ENCODE measurements at regions not wholly inside any gene's neighbourhood (a gene's known extent, or its start where the extent isn't known, plus 50 kb on each side); places are given as distances from the start of the nearest gene placed in this dataset.
"Not testable (repeated sequence)": the region's sequence is repeated elsewhere in the genome, so short reads cannot be mapped to it uniquely, and the experiment has no call there.

- H3K4me1 ChIP-seq (ENCODE audit: control insufficient read depth in 2 of 2, insufficient read depth in 2 of 2, low read length in 2 of 2): no peaks in the 10 kb centered on the region
- H3K4me3 ChIP-seq (ENCODE audit: low read length in 2 of 2): no peak overlapping the region
- DNase-seq (ENCODE audit: low read depth in 6 of 9, low spot score in 9 of 9): no peak
- H3K27me3 ChIP-seq (ENCODE audit: control insufficient read depth in 2 of 2, insufficient read depth in 1 of 2, low read length in 1 of 2): no peaks in the 10 kb centered on the region
- H3K9me3 ChIP-seq (ENCODE audit: control insufficient read depth in 2 of 2, insufficient read depth in 1 of 2, low read length in 1 of 2): peaks cover 0 to 6% of the 10 kb centered on the region in 2 donors
- H3K27ac ChIP-seq (ENCODE audit: low read depth in 1 of 2, low read length in 1 of 2): no peak overlapping the region
- WGBS: 90% methylated on average over 1 of the region's 1 CpG
- no peaks in the 10 kb centered on the region for H3K36me3 ChIP-seq (ENCODE audit: control insufficient read depth in 2 of 2, insufficient read depth in 2 of 2, low read length in 1 of 2)
Observed at GRCh38 chr4:126486377-126486776, 1146.4 kb upstream of the INTU start.

DNA sequence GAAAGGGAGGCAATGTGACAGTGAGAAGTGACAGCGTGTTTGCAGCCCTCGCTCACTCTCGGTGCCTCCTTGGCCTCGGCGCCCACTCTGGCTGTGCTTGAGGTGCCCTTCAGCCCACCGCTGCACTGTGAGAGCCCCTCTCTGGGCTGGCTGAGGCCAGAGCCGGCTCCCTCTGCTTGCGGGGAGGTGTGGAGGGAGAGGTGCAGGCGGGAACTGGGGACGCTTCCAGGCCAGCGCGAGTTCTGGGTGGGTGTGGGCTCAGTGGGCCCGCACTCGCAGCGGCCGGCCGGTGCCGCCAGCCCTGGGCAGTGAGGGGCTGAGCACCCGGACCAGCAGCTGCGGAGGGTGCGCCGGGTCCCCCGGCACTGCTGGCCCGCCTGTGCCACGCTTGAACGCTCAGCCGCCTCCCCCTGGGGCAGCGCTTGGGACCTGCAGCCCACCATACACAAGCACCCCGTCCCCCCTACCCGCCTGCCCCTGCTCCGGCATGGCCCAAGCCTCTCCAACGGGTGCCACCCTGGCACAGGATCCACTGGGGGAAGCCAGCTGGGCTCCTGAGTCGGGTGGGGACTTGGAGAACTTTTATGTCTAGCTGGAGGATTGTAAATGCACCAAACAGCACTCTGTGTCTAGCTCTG lies 1142.8 kb upstream of the INTU start:
- DNase-seq (ENCODE audit: low read depth in 6 of 9, low spot score in 9 of 9): no peak
- 96% methylated on average over 33 of the region's 33 CpGs for WGBS
- Histone ChIP-seq H3K27ac (ENCODE audit: low read depth in 1 of 2, low read length in 1 of 2) (no peak overlapping the region), H3K4me3 (ENCODE audit: low read length in 2 of 2) (no peak overlapping the region), H3K27me3 (ENCODE audit: control insufficient read depth in 2 of 2, insufficient read depth in 1 of 2, low read length in 1 of 2) (no peaks in the 10 kb centered on the region), H3K9me3 (ENCODE audit: control insufficient read depth in 2 of 2, insufficient read depth in 1 of 2, low read length in 1 of 2) (peaks cover 0 to 8% of the 10 kb centered on the region in 2 donors), H3K4me1 (ENCODE audit: control insufficient read depth in 2 of 2, insufficient read depth in 2 of 2, low read length in 2 of 2) (no peaks in the 10 kb centered on the region), H3K36me3 (ENCODE audit: control insufficient read depth in 2 of 2, insufficient read depth in 2 of 2, low read length in 1 of 2) (no peaks in the 10 kb centered on the region)

DNA sequence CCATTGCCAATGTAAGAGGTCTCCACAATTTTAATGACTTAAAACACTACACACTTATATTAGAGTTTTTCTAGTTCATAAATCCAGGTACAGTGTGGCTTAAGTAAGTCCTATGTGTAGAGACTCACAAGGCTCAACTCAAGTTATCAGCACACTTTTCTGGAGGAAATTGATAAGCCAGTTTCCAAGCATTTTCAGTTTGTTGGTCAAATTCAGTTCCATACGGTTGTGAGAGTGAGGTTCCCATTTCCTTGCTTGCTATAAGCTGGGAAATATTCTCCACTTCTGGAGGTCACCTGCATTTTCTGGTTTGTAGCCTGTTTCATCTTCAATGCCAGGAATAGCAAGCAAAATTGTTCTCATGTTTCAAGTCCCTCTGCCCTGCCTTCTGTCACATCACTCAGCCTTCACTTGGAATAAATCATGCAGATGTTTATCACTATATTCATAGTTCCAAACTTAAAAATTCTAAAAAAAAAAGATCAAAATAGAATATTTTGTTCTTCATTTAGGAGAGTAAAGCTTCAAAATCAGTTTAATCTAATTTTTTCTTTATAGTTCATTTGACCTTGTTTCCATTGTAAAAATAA lies 1137.5 kb upstream of the INTU start:
- H3K27ac ChIP-seq (ENCODE audit: low read depth in 1 of 2, low read length in 1 of 2): no peak overlapping the region
- peaks cover 0 to 2% of the 10 kb centered on the region in 2 donors for H3K9me3 ChIP-seq (ENCODE audit: control insufficient read depth in 2 of 2, insufficient read depth in 1 of 2, low read length in 1 of 2)
- 51% methylated on average over 1 of the region's 1 CpG for WGBS
- no peaks in the 10 kb centered on the region for H3K27me3 ChIP-seq (ENCODE audit: control insufficient read depth in 2 of 2, insufficient read depth in 1 of 2, low read length in 1 of 2)
- H3K4me3 ChIP-seq (ENCODE audit: low read length in 2 of 2): no peak overlapping the region
- no peaks in the 10 kb centered on the region for H3K4me1 ChIP-seq (ENCODE audit: control insufficient read depth in 2 of 2, insufficient read depth in 2 of 2, low read length in 2 of 2)
- no peak for DNase-seq (ENCODE audit: low read depth in 6 of 9, low spot score in 9 of 9)
- H3K36me3 ChIP-seq (ENCODE audit: control insufficient read depth in 2 of 2, insufficient read depth in 2 of 2, low read length in 1 of 2): no peaks in the 10 kb centered on the region

GRCh38 chr4:126512979-126513378 lies 1119.8 kb upstream of the INTU start:
- peaks cover 0 to 4% of the 10 kb centered on the region in 2 donors for H3K9me3 ChIP-seq (ENCODE audit: control insufficient read depth in 2 of 2, insufficient read depth in 1 of 2, low read length in 1 of 2)
- H3K4me3 ChIP-seq (ENCODE audit: low read length in 2 of 2): no peak overlapping the region
- H3K36me3 ChIP-seq (ENCODE audit: control insufficient read depth in 2 of 2, insufficient read depth in 2 of 2, low read length in 1 of 2): no peaks in the 10 kb centered on the region
- no peak overlapping the region for H3K27ac ChIP-seq (ENCODE audit: low read depth in 1 of 2, low read length in 1 of 2)
- no peaks in the 10 kb centered on the region for H3K27me3 ChIP-seq (ENCODE audit: control insufficient read depth in 2 of 2, insufficient read depth in 1 of 2, low read length in 1 of 2)
- WGBS: 78% methylated on average over 1 of the region's 1 CpG
- no peaks in the 10 kb centered on the region for H3K4me1 ChIP-seq (ENCODE audit: control insufficient read depth in 2 of 2, insufficient read depth in 2 of 2, low read length in 2 of 2)
- DNase-seq (ENCODE audit: low read depth in 6 of 9, low spot score in 9 of 9): no peak

DNA sequence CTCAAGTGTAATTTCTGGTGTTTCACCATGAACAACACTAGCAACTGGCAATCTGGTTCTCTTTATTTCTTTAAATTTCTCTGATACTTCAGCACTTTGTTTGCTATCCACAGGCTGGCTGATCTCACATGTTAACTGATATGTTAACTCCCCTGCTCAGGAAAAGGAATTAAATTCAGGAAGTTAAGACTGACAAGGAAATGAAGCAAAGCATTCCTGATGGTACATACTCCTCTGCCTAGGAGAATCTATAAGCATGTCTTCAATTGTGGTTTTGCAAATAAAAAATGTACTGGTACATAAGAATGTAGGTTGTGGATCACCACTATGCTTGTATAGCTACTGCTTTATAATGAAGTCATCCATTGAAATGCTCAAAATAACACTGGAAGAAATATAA lies 1119.2 kb upstream of the INTU start:
- Histone ChIP-seq H3K27ac (ENCODE audit: low read depth in 1 of 2, low read length in 1 of 2) (no peak overlapping the region), H3K4me3 (ENCODE audit: low read length in 2 of 2) (no peak overlapping the region), H3K9me3 (ENCODE audit: control insufficient read depth in 2 of 2, insufficient read depth in 1 of 2, low read length in 1 of 2) (peaks cover 0 to 4% of the 10 kb centered on the region in 2 donors), H3K27me3 (ENCODE audit: control insufficient read depth in 2 of 2, insufficient read depth in 1 of 2, low read length in 1 of 2) (no peaks in the 10 kb centered on the region), H3K4me1 (ENCODE audit: control insufficient read depth in 2 of 2, insufficient read depth in 2 of 2, low read length in 2 of 2) (no peaks in the 10 kb centered on the region), H3K36me3 (ENCODE audit: control insufficient read depth in 2 of 2, insufficient read depth in 2 of 2, low read length in 1 of 2) (no peaks in the 10 kb centered on the region)
- DNase-seq (ENCODE audit: low read depth in 6 of 9, low spot score in 9 of 9): no peak

DNA sequence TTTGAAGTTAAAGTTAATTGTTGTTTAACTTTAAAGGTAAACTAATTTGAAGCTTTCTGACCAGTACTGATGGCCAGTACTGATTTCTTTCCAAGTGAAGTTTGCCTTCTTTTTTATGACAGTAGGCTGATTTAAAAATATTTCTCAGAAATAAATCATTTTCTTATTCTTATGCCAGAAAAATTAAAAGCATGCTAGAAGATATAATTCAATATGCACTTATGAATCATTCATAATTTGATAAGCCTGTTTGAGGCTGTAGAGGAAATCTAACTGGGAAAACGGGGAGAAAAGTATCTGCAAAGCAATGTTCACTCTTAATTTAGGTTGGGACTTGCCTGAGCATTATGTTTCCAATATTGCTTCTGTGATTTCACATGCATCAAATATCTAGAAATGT lies 1112.0 kb upstream of the INTU start:
- Histone ChIP-seq H3K9me3 (ENCODE audit: control insufficient read depth in 2 of 2, insufficient read depth in 1 of 2, low read length in 1 of 2) (peaks cover 0 to 11% of the 10 kb centered on the region in 2 donors), H3K36me3 (ENCODE audit: control insufficient read depth in 2 of 2, insufficient read depth in 2 of 2, low read length in 1 of 2) (no peaks in the 10 kb centered on the region), H3K4me3 (ENCODE audit: low read length in 2 of 2) (no peak overlapping the region), H3K4me1 (ENCODE audit: control insufficient read depth in 2 of 2, insufficient read depth in 2 of 2, low read length in 2 of 2) (no peaks in the 10 kb centered on the region), H3K27me3 (ENCODE audit: control insufficient read depth in 2 of 2, insufficient read depth in 1 of 2, low read length in 1 of 2) (no peaks in the 10 kb centered on the region), H3K27ac (ENCODE audit: low read depth in 1 of 2, low read length in 1 of 2) (no peak overlapping the region)
- no peak for DNase-seq (ENCODE audit: low read depth in 6 of 9, low spot score in 9 of 9)
- WGBS: 75% methylated on average over 1 of the region's 1 CpG

DNA sequence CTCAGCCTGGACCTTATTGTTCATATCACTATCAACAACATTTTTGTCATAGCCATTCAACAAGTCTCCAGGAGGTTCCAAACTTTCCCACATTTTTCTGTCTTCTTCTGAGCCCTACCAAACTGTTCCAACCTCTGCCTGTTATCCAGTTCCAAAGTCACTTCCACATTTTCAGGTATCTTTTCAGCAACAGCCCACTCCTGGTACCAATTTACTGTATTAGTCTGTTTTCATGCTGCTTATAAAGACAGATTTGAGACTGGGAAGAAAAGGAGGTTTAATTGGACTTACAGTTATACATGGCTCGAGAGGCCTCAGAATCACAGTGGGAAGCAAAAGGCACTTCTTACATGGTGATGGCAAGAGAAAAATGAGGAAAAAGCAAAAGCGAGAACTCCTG lies 1107.4 kb upstream of the INTU start:
- H3K36me3 ChIP-seq (ENCODE audit: control insufficient read depth in 2 of 2, insufficient read depth in 2 of 2, low read length in 1 of 2); H3K9me3 ChIP-seq (ENCODE audit: control insufficient read depth in 2 of 2, insufficient read depth in 1 of 2, low read length in 1 of 2); H3K4me1 ChIP-seq (ENCODE audit: control insufficient read depth in 2 of 2, insufficient read depth in 2 of 2, low read length in 2 of 2); H3K27me3 ChIP-seq (ENCODE audit: control insufficient read depth in 2 of 2, insufficient read depth in 1 of 2, low read length in 1 of 2); H3K27ac ChIP-seq (ENCODE audit: low read depth in 1 of 2, low read length in 1 of 2); H3K4me3 ChIP-seq (ENCODE audit: low read length in 2 of 2); DNase-seq (ENCODE audit: low read depth in 6 of 9, low spot score in 9 of 9): not testable (repeated sequence)
- WGBS: 94% methylated on average over 2 of the region's 2 CpGs

DNA sequence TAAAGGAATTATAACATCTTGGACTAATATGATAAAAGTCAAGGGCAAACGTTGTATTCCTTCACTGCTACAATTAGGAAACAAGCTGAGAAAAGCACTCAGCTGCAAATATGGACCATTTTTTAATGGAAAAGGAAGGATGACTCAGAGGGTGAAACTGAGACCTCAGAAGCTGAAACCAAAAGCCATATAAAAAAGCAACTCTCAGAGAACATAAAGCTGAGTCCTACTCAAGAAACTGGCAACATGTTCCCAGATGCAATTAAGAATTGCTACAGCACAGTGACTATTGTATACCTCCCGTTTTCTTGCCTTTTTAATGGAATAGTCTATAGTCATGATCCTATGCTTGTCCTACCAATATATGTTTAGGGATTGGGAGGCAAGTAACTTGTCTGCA lies 1106.4 kb upstream of the INTU start:
- Histone ChIP-seq H3K27ac (ENCODE audit: low read depth in 1 of 2, low read length in 1 of 2) (no peak overlapping the region), H3K4me1 (ENCODE audit: control insufficient read depth in 2 of 2, insufficient read depth in 2 of 2, low read length in 2 of 2) (no peaks in the 10 kb centered on the region), H3K4me3 (ENCODE audit: low read length in 2 of 2) (no peak overlapping the region), H3K9me3 (ENCODE audit: control insufficient read depth in 2 of 2, insufficient read depth in 1 of 2, low read length in 1 of 2) (peaks cover 0 to 9% of the 10 kb centered on the region in 2 donors), H3K36me3 (ENCODE audit: control insufficient read depth in 2 of 2, insufficient read depth in 2 of 2, low read length in 1 of 2) (no peaks in the 10 kb centered on the region), H3K27me3 (ENCODE audit: control insufficient read depth in 2 of 2, insufficient read depth in 1 of 2, low read length in 1 of 2) (no peaks in the 10 kb centered on the region)
- no peak for DNase-seq (ENCODE audit: low read depth in 6 of 9, low spot score in 9 of 9)
- 87% methylated on average over 2 of the region's 2 CpGs for WGBS

DNA sequence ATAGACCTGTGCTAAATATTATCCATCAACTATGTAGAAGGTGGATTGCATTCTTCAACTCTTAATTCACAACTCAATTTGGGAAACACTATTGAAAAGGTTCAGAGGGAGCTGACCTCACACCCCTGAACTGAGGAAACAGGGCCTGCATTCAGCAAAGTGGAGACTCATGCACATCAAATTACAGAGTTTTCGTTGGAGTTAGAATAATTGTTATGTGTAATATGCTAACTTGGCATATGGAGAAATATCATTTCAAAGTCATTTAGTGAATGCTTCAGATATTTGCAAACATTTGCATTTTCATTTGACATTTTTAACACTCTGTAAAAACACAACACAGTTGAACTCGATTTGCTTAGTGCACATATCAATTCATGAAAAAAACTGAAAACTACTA lies 1102.8 kb upstream of the INTU start:
- DNase-seq (ENCODE audit: low read depth in 6 of 9, low spot score in 9 of 9): no peak
- Histone ChIP-seq H3K27ac (ENCODE audit: low read depth in 1 of 2, low read length in 1 of 2) (no peak overlapping the region), H3K4me1 (ENCODE audit: control insufficient read depth in 2 of 2, insufficient read depth in 2 of 2, low read length in 2 of 2) (no peaks in the 10 kb centered on the region), H3K4me3 (ENCODE audit: low read length in 2 of 2) (no peak overlapping the region), H3K36me3 (ENCODE audit: control insufficient read depth in 2 of 2, insufficient read depth in 2 of 2, low read length in 1 of 2) (no peaks in the 10 kb centered on the region), H3K27me3 (ENCODE audit: control insufficient read depth in 2 of 2, insufficient read depth in 1 of 2, low read length in 1 of 2) (no peaks in the 10 kb centered on the region), H3K9me3 (ENCODE audit: control insufficient read depth in 2 of 2, insufficient read depth in 1 of 2, low read length in 1 of 2) (no peaks in the 10 kb centered on the region)
- WGBS: 93% methylated on average over 2 of the region's 2 CpGs
